ENCODE measurements at regions not wholly inside any gene's neighbourhood (a gene's known extent, or its start where the extent isn't known, plus 50 kb on each side); places are given as distances from the start of the nearest gene placed in this dataset.

DNA sequence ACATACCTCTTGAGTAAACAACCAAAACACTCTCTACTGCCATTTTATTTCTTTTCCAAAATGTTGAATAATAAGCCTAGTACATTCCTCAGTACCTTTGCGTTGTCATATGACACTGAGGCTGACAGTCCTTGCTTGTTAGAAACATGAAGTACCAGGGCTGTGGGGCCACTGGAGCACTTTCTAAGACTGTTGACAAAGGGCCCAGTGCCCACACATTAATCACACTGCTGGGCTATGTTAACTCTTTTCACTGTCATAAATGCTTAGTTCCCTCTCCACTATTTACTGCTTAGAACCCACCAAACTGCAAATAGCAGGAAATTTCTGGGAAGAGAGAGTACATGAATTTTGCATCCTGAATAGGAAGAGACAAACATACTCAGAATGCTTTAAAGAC, 57.1 kb downstream of the FAM47B start:
- no peaks in the 10 kb centered on the region for H3K9me3 ChIP-seq (ENCODE audit: control insufficient read depth in 2 of 3, insufficient read depth in 1 of 3, low read length in 3 of 3)

GRCh38 chrX:35006361-35006760, 63.8 kb downstream of the FAM47B start:
- intact Hi-C loops (cut with DNase I) = no loop called here
- Histone ChIP-seq H3K36me3 (ENCODE audit: control insufficient read depth in 2 of 3, insufficient read depth in 3 of 3, low read length in 3 of 3) (no peaks in the 10 kb centered on the region), H3K4me1 (ENCODE audit: control insufficient read depth in 2 of 3, insufficient read depth in 2 of 3, low read depth in 1 of 3, low read length in 3 of 3) (no peaks in the 10 kb centered on the region), H3K27ac (ENCODE audit: low read depth in 2 of 2, low read length in 2 of 2) (no peak overlapping the region), H3K27me3 (ENCODE audit: control insufficient read depth, insufficient read depth, low read length) (no peaks in the 10 kb centered on the region), H3K4me3 (ENCODE audit: low read length in 3 of 3) (no peak overlapping the region), H3K9ac (ENCODE audit: low read length in 3 of 3) (no peak overlapping the region), H3K9me3 (ENCODE audit: control insufficient read depth in 2 of 3, insufficient read depth in 1 of 3, low read length in 3 of 3) (no peaks in the 10 kb centered on the region)
- TF ChIP-seq, protein P1, sequence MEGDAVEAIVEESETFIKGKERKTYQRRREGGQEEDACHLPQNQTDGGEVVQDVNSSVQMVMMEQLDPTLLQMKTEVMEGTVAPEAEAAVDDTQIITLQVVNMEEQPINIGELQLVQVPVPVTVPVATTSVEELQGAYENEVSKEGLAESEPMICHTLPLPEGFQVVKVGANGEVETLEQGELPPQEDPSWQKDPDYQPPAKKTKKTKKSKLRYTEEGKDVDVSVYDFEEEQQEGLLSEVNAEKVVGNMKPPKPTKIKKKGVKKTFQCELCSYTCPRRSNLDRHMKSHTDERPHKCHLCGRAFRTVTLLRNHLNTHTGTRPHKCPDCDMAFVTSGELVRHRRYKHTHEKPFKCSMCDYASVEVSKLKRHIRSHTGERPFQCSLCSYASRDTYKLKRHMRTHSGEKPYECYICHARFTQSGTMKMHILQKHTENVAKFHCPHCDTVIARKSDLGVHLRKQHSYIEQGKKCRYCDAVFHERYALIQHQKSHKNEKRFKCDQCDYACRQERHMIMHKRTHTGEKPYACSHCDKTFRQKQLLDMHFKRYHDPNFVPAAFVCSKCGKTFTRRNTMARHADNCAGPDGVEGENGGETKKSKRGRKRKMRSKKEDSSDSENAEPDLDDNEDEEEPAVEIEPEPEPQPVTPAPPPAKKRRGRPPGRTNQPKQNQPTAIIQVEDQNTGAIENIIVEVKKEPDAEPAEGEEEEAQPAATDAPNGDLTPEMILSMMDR (IDR thresholded peaks at IDR 0.05; ENCODE audit: borderline replicate concordance, extremely low read depth, insufficient read depth) = no peak
- no peak for FAIRE-seq
- DNase-seq = no peak

More for the DNA sequence above, 57.1 kb downstream of the FAM47B start:
- no peaks in the 10 kb centered on the region for H3K36me3 ChIP-seq (ENCODE audit: control insufficient read depth in 2 of 3, insufficient read depth in 3 of 3, low read length in 3 of 3)
- DNase-seq = no peak
- intact Hi-C loops (cut with DNase I) = no loop called here
- H3K27ac ChIP-seq (ENCODE audit: low read depth in 2 of 2, low read length in 2 of 2) = no peak overlapping the region
- TF ChIP-seq, protein P1 (IDR thresholded peaks at IDR 0.05; ENCODE audit: borderline replicate concordance, extremely low read depth, insufficient read depth) = no peak
- FAIRE-seq = no peak
- H3K4me1 ChIP-seq (ENCODE audit: control insufficient read depth in 2 of 3, insufficient read depth in 2 of 3, low read depth in 1 of 3, low read length in 3 of 3) = no peaks in the 10 kb centered on the region
- no peak overlapping the region for H3K4me3 ChIP-seq (ENCODE audit: low read length in 3 of 3)
- H3K27me3 ChIP-seq (ENCODE audit: control insufficient read depth, insufficient read depth, low read length) = no peaks in the 10 kb centered on the region
- H3K9ac ChIP-seq (ENCODE audit: low read length in 3 of 3) = no peak overlapping the region

DNA sequence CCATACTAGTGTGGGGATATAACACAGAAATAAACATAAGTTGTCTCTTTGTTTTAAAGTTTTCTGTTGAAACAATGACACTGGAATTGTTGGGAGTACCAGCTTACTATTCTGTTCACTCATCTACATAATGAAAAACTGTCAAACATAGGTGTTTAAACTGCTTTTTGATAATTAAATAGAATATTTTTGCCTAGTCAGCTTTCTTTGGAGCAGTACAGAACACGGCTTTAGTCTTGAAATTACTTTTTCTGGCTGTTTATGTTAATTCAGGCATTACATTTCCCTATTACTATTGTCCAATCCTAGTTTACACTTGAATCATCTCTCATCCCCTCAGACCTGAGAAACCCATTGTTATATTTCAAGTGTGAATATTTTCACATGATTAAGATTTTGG, 73.0 kb downstream of the FAM47B start:
- Histone ChIP-seq H3K4me1 (ENCODE audit: control insufficient read depth in 2 of 3, insufficient read depth in 2 of 3, low read depth in 1 of 3, low read length in 3 of 3) (no peaks in the 10 kb centered on the region), H3K9me3 (ENCODE audit: control insufficient read depth in 2 of 3, insufficient read depth in 1 of 3, low read length in 3 of 3) (no peaks in the 10 kb centered on the region), H3K4me3 (ENCODE audit: low read length in 3 of 3) (no peak overlapping the region), H3K36me3 (ENCODE audit: control insufficient read depth in 2 of 3, insufficient read depth in 3 of 3, low read length in 3 of 3) (no peaks in the 10 kb centered on the region), H3K27ac (ENCODE audit: low read depth in 2 of 2, low read length in 2 of 2) (no peak overlapping the region), H3K27me3 (ENCODE audit: control insufficient read depth, insufficient read depth, low read length) (no peaks in the 10 kb centered on the region), H3K9ac (ENCODE audit: low read length in 3 of 3) (no peak overlapping the region)
- no peak for DNase-seq
- FAIRE-seq = no peak
- TF ChIP-seq, protein P1 (IDR thresholded peaks at IDR 0.05; ENCODE audit: borderline replicate concordance, extremely low read depth, insufficient read depth) = no peak
- intact Hi-C loops (cut with DNase I) = no loop called here

DNA sequence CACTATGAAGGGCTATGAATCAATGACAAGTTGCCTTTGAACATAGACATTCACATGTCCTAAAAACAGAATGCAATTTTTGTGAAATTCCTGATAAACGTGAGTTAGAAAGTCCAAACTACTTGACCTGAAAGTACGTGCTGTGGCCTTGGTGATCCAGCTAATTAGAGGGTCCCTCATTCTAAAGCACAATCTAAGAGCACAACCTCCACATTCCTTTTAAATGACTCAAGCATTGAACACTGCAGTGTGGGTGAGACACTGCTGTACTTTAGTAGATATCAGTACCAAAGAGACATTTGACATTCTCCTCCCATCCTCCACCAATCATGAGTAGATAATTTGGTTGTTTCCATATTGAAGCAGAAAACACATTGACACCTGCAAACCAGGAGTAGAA, 73.5 kb downstream of the FAM47B start:
- Histone ChIP-seq H3K4me3 (ENCODE audit: low read length in 3 of 3) (no peak overlapping the region), H3K27ac (ENCODE audit: low read depth in 2 of 2, low read length in 2 of 2) (no peak overlapping the region), H3K36me3 (ENCODE audit: control insufficient read depth in 2 of 3, insufficient read depth in 3 of 3, low read length in 3 of 3) (no peaks in the 10 kb centered on the region), H3K9ac (ENCODE audit: low read length in 3 of 3) (no peak overlapping the region), H3K4me1 (ENCODE audit: control insufficient read depth in 2 of 3, insufficient read depth in 2 of 3, low read depth in 1 of 3, low read length in 3 of 3) (no peaks in the 10 kb centered on the region), H3K9me3 (ENCODE audit: control insufficient read depth in 2 of 3, insufficient read depth in 1 of 3, low read length in 3 of 3) (no peaks in the 10 kb centered on the region), H3K27me3 (ENCODE audit: control insufficient read depth, insufficient read depth, low read length) (no peaks in the 10 kb centered on the region)
- FAIRE-seq (no peak), DNase-seq (peak in 2 of 5 donors; percentile 12 to 13)
- TF ChIP-seq, protein P1 (IDR thresholded peaks at IDR 0.05; ENCODE audit: borderline replicate concordance, extremely low read depth, insufficient read depth) = no peak
- intact Hi-C loops (cut with DNase I) = no loop called here

Data from kidney (tissue), 13 donors.